Stimulated activated CD4-positive, alpha-beta T cell treated with anti-CD3 and anti-CD28 coated beads, Interleukin-4, amount 100 ng/mL, for 4 hours (primary cell): ENCODE measurements at regions not wholly inside any gene's neighbourhood (a gene's known extent, or its start where the extent isn't known, plus 50 kb on each side); places are given as distances from the start of the nearest gene placed in this dataset.

Experiments used
- DNase-seq, 2 experiments: peaks; one replicate each; pipeline ENCODE4 v3.0.0-alpha.2; 2020

DNA sequence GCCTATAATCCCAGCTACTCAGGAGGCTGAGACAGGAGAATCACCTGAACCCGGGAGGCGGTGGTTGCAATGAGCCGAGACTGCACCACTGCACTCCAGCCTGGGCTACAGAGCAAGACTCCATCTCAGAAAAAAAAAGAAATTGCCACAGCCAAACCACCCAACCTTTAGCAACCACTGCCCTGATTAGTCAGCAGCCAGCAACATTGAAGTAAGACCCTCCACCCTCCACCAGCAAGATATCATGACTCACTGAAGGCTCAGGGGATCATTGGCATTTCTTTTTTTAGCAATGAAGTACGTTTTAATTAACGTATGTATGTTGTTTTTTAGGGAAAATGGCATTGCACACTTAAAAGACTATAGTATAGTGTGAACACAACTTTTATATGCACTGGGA is 349.1 kb upstream of the ACVR2A start:
- no peak for DNase-seq

DNA sequence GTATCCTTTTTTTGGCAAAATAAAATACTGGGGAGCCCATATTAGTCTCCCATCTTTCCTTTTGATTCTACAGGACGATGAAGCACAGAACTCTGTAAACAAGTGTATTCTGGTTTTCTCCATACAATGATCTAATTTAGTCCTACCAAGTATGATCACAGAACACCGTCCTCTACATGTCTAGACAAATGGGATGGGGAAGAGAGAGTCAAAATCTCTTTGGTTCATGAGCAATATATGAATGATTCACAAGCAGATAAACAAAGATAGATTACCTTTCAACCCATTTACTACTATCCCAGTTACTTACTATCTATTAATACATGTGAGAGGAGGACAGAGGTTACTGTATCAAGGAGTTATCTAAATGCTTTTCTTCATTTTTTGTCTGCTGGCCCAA is 352.4 kb upstream of the ACVR2A start:
- DNase-seq: no peak

DNA sequence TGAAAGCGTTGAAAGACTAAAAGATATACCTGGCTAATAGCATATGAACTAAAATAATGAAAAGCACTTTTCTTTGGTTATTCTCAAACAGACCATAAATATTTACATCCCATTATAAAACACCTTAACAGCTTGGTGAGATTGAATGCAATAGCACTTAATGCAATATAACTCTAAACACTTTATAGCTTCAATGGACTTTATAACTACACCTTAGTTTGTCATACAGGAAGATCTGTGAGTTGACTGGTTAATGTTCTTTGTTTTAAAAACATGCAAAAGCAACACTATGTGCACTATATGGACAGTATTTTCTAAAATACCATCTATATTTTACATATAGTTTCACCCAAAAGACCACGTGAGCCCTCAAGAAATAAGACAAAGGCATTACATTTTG is 353.3 kb upstream of the ACVR2A start:
- no peak for DNase-seq

DNA sequence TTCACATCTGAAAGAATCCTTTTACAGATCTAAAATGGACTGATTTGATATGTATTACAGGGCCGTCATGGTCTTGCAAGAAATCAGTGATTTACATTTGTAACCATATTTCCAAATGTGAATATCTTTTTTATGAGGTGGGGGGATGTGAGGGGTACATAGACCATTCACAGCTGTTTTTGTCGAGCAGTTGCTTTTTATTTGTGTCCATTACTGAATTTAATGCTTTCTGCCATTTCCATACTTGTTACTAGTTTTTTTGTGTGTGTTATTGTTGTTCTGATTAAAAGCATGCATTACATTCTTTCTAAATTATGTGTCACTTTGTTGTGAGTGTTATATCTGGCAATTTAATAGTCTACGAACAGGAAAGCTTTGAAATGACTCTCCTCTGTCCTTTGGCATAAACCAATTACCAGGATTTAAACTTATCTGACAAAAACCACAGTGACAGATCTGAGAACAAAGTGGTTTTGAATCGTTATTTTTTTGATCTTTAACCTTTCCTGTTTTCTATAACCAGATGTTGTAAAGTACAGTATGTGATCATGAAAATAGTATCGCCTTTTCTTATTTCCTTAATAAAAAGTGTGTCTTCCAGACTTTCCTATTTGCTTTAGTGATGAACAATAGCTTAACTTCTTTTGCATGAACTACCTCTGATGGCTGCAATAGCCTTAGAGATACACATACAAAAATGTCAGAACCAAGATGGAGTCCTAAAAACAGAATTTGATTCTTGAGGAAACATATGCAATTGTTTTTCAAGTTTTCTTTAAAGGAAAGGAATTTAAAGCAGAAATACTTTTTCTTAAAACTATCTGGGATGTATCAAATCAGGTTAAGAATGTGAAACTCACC is 354.2 kb upstream of the ACVR2A start:
- no peak for DNase-seq

DNA sequence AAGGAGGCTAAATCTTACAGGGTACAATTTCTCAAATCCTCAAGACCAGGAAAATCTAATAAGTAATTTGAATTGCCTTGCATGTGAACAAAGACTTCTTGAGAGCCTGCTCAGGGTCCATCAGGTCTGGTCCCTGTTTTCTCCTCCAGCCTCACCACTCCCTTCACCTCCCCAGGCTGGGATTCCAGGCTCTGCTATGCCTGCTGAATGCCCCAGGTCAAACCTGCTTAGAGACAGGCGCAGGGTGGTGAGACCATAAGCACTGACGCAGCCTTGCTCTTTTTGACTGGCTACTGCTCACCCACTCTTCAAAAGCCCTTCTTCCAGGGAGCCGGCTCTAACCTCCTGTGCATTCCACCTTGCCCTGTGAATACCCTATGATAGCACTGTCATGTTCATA is 356.4 kb upstream of the ACVR2A start:
- DNase-seq: no peak

DNA sequence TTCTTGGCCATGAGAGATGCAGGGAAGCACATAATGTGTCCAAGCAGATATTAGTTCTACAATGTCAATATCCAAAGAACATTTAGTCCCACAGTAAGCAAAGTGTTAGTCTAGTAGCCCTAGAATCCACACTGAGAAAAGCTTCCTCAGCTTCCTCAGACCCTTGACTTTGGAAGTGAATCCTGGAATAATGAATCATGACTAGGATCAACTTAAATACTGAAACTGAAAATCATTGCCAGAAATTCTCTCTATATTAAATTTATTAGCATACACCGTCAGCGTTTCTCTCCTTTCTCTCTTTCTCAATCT is 356.9 kb upstream of the ACVR2A start:
- no peak for DNase-seq

DNA sequence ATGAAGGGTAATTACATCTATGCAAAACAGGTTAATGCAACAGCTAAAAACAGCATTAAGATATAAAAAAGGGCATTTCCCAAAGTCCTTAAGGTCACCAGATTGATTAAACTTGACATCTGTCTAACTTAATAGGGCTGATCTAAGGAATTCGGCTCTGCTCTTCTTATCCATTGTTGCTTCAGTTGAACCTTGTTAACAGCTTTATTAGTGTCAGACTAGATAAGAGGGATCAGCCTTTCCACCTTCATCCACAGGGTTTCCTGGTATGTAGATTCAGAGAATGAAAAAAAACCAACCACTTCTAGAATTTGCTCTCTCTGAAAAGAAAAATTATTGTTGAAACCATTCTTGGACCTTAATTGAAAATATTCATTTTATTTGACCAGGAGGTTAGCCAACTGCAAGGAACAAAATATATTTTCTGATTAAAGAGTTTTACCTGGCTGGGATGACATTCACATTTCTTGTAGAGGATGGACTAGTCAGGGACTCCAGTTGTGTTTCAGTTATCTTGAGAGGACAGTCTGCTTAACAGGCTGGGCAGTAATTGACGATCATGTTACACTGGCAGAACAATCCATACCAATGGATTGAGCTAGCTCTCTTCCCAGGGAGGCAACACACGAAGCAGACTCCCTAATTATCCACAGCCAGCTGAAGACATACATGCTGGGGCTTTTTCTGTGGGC is 357.4 kb upstream of the ACVR2A start:
- DNase-seq: no peak

DNA sequence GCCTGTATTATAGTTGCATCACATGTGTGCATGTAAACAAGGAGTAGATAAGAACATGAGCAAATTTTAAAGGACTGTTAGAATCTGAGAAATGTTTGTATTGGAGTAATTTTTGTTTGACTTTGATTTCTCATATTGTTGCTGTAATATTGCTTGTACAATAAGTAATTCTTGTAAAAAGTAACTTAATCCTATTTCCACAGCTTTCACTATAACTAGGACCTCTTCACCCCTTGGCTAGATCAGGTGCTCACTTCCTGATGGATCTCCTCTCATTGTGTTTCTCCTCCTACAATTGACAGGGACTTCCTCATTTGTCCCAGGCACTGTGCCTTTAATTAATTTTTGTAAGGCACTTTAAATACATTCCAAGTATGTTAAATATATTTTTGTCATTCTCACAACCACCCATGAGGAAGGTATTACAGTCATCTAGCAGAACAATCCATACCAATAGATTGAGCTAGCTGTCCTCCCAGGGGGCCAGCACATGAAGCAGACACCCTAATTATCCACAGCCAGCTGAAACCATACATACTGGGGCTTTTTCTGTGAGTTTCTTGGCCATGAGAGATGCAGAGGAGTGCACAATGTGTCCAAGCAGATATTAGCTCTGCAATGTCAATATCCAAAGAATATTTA is 359.5 kb upstream of the ACVR2A start:
- no peak for DNase-seq

DNA sequence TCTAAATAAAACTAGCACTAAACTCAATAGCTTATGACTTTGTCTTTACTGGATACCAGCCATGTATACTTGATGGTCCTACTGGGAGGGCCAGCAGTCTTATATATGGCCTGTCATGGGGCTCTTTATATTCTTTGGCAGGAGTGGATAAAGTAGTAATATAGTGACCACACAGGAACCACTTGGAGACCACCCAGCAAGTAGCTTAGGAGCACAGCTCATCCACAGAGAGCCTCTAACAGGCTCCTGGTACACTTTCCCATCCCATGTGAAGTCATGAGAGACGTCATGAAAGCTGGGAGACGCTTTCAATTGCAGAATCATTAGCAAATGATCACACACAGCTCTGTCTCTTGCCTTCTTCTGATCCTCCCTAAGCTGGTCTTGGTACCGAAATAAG is 360.9 kb upstream of the ACVR2A start:
- DNase-seq: no peak

DNA sequence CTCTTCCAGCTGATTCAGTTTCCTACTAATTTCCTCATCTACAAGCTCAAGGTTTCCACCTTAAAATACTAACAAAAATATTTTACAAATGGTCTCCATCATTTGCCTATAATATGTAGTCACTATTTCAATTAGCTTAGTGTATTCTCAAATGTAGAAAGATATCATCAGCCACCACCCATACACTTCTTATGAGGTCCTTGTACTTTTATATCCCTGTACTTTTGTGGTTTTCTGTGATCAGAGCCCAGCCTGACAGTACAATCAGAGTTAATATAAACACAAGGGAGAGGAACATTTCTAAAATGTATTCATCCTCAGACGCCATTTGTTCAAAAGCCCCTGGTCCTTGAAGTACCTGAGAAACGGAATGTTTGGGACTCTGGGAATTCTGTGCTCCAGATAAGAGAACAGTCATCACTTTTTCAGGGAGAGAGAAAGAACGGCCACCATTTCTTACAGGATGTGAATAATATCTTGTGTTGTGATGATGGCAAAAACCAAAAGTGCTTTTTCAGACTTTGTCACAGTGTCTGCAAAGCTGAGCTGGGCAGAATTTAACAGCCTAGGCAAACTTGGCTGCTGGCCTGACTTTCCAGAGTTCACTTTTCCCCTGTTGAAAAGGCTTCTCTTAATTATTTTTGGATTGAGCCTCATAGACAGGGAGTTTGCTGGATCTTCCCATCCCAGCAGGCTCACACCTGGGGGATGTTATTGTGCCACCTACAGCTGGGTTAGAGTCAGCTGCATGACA is 361.7 kb upstream of the ACVR2A start:
- no peak for DNase-seq

DNA sequence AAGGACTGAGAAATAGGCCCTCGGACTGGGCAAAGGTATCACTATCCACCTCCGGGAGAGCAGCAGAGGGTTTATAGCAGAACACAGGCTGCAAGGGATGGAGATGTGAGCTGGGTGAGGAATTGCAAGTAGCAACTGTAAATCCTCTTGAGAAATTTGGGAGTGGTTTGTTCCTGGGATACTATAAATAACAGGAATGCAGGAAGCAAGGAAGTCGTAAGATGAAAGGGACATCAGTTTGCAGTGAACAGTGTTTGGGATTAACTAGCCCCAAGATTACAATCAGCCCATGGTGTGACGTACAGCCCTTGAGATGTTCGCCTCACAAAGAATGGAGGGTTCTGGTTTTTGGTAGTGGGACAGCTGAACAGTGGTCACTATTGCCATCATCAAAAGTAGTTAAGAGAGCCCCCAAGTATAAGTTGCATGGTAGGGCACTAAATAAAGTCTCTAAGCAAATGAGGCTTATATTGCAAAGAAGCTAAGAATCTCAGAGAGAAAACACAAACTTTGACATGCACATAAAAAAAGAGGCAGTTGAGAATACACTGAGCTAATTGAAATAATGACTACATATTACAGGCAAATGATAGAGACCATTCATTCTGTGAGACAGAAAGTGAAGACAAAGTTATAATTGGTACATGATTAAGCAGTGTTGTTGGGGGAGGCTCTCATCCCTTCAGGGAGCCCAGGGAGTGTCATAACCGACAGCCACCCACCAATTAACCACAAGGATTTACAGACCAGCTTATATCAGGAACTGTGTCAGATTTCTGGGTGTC is 362.5 kb upstream of the ACVR2A start:
- DNase-seq: no peak

DNA sequence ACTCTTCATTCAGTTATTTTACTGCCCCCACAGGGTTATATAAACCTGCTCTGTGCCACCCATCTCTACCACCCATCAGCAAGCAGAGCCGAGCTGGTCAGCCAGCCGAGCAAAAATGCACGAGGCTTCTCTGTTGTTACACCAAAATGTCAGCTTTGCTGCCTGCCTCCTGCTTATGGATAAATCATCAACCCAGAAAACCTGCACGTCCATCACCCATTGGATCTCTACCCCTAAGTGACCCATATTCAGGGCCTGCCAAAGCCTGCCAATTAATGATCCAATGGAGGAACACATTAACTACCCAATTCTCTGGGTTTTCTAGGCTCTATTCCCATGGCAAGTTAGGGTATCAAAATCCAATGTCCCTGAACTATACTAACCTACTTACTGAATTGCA is 365.5 kb upstream of the ACVR2A start:
- DNase-seq: no peak

DNA sequence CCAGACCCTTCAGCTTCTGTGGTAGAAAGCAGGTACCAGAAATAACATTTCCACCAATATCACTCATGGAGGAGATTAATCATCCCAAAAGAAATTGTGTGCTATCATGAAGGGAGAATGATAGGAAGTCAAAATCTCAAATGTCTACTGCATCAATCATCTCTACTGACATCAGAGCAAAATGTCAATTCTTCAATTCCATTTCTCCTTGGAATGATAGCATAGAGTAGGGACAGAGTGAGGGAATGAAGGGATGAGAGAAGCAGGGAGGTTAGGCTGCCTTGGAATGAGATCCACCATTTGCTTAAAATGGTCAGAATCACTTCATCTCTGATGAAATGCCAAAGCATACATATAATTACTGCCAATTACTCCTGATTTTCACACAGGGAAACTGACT is 371.8 kb upstream of the ACVR2A start:
- DNase-seq: no peak

DNA sequence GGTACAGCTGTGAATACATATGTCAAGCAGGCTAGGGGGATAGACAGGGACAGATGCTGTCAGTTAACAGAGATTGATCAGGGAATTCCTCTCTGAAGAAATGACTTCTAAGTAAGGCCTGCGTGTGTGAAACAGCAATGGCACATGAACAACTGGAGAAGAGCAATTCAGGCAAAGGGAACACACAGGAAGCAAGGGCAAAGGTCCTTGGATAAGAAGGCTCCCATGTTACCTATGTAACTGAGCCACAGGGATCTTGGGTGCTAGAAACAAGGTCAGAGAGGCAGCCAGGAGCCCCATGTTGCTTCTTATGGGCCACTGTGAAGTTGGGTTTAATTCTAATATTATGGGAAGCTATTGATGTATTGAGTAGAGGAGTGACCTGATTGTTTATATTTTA is 373.7 kb upstream of the ACVR2A start:
- no peak for DNase-seq

DNA sequence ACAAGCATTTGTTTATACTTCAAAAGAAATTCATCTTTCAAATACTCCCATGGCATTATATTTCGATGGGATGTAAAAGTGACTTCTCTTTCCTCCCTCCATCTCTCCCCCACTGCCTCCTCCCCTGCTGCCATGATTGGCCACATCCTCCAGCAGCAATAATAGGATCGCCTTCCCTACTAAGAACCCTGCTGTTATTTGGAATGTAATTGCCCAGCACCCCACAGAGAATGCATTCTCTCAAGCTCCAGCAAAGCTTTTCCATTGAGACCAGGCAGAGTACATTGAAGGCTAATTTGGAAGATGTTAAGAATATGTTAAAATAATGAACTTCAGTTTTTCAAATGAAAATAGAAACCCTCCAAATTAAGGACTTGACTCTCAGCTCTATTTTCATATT is 375.4 kb upstream of the ACVR2A start:
- no peak for DNase-seq

DNA sequence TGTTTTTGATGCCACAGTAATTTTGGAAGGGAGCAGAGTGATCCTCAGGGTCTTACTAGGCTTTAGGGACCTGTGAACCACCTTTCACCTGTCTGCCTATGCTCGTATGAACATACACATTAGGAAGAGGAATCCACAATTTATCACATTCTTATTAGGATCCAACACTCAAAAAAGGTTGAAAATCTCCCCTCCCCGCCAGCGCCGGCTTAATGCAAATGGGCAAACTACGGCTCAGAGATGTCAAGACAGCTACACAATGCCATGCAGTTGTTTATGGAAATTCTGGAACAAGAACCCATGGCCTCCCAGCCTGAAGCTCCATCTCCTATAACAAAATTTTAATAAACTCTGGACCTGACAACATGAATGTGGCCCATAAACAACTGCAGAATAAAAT is 375.9 kb upstream of the ACVR2A start:
- DNase-seq: no peak

DNA sequence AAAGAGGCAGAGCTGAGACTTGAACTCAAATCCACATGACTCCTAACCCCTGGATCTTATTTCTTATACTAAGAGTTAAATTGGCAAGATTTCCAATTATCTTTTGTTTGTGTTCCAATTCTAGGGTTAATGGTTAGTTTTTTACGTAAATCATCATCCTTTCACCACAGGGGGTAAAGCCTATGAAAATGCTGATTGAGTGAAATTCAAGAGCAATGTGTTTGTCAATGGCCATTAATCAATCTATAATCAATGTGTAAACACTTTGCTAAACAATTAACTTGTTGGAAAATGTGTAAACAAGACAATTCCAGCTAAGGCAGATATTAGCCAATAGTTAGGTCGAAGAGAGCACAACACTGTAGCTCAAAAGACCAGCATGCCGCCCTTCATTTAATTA is 376.5 kb upstream of the ACVR2A start:
- no peak for DNase-seq

DNA sequence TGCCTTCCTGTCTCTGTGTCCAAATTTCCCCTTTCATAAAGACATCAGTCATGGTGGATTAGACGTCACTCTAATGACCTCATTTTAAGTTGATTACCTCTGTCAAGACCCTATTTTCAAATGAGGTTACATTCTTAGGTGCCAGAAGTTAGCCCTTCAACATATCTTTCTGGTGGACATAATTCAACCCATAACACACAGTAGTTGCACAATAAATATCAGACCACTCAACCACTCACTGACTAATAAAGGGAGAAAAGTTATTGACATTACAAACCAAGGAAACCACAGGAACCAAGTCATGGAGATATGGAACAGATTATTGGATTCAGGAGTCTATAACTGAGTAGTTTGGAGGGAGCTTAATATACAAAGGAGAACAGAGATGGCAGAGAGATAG is 377.4 kb upstream of the ACVR2A start:
- DNase-seq: no peak

DNA sequence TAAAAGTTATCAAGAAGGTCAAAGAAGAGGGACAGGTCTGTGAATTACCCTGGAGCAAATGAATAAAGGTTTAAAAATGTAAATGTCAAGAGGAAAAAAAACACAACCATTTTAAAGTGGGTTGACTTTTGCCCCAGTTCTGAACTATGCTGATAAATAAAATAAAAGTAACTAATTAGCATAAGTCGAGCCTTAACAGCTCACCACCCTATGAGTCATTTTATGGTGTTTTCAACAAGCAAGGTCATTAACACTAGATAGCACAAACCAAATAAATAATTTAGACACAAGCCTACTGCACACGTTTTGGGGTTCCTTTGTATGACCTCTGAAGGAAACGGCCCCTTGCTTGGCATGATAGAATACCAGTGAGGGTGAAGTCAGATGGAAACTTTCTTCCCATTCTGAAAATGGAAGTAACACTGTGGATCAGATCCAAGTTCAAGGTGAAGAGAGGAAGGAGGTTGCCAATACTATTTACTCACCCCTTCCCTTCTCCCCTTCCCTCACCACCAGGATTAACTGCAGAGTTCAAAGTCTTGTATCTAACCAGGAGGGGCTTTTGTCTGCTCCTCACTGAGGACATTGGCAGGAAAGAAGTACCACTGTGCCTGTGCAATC is 380.0 kb upstream of the ACVR2A start:
- no peak for DNase-seq

DNA sequence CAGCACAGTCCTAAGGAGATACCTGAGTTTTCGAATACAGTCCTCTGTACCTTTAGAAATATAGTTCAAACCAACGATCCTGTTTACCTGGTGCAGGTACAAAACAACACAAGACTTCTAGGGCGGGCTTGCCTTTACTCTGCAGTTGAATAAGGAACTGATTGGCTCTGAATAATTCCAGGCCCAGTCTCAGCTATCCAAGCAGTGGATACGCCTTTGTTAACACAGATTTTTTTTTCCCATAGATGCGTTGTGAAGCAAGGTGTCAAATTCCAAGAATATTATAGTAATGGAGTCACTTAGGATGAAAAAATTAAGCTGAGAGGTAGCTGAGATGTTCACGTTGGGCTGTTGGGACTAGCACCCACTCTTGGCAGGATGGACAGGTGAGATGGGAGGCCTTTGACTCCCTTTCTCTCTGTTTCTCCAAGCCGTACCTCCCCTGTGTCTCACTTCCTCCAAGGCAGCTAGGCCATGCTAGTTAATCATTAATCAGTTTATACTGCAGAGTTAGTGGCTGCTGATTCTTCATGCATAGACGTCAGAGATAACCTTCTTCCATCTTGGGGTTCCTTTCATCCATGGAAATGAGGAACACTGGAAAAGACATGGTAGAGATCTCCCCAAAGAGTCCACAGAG is 380.8 kb upstream of the ACVR2A start:
- no peak for DNase-seq

DNA sequence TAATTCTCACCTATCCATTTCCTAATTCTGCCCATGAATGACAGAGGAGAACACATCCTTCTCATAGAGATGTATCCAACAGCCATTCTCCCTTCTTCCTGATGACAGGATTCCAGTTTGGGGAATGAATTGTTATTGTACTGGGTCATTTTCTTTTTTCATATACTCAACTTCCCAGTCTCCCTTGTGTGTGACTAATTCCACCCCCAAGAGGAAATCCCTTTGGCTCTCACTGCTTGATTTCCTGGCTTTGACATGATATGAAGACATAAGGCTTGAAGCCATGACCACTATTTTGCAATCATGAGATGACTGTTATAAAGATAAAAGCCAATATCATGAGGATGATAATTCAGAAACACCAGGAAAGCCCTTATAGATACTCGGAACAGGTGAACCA is 384.7 kb upstream of the ACVR2A start:
- DNase-seq: no peak

DNA sequence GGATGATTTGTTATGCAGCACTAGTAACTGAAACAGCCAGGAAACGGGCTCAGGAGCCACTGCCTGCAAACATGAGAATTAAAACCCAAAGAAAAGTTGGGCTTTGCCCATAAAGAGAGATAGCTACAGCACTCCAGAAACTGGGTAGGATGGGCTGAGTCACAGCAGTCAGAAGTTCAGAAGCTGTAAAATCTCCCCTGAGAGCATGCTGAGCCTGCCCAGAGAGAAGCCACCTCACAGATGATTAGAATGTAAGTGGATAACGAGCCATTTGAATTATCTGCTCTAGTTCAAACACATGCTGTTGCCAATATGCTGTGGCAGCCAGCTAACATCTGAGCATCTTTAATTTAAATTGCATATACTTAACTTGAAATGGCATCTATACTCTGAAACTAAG is 388.1 kb upstream of the ACVR2A start:
- no peak for DNase-seq
